ENCODE measurements at regions not wholly inside any gene's neighbourhood (a gene's known extent, or its start where the extent isn't known, plus 50 kb on each side); places are given as distances from the start of the nearest gene placed in this dataset.

GRCh38 chr18:77666613-77667012 lies 417.0 kb downstream of the GALR1 start:
- DNase-seq, result no peak

GRCh38 chr18:77668219-77668618 lies 418.6 kb downstream of the GALR1 start:
- DNase-seq, result no peak

- no peak for DNase-seq
Observed at GRCh38 chr18:77669331-77669730, 419.7 kb downstream of the GALR1 start.

- peak; percentile 1 for DNase-seq
Observed at GRCh38 chr18:77671456-77672167, 422.0 kb downstream of the GALR1 start.

- no peak for DNase-seq
Observed at GRCh38 chr18:77676910-77677309, 427.3 kb downstream of the GALR1 start.

GRCh38 chr18:77677536-77677935 lies 427.9 kb downstream of the GALR1 start:
- no peak for DNase-seq

- DNase-seq, result no peak
Observed at GRCh38 chr18:77679869-77680268, 430.2 kb downstream of the GALR1 start.

GRCh38 chr18:77700051-77700450 lies 450.4 kb downstream of the GALR1 start:
- no peak for DNase-seq

GRCh38 chr18:77701977-77702376 lies 452.3 kb downstream of the GALR1 start:
- DNase-seq, result no peak

GRCh38 chr18:77702686-77703085 lies 453.0 kb downstream of the GALR1 start:
- DNase-seq, result no peak

- no peak for DNase-seq
Observed at GRCh38 chr18:77705301-77705700, 455.7 kb downstream of the GALR1 start.

GRCh38 chr18:77708826-77709506 lies 459.3 kb downstream of the GALR1 start:
- no peak for DNase-seq

- no peak for DNase-seq
Observed at GRCh38 chr18:77711096-77711495, 461.4 kb downstream of the GALR1 start.

- DNase-seq, result no peak
Observed at GRCh38 chr18:77714716-77715115, 465.1 kb downstream of the GALR1 start.

- no peak for DNase-seq
Observed at GRCh38 chr18:77716282-77716681, 466.6 kb downstream of the GALR1 start.

GRCh38 chr18:77733292-77733903 lies 483.8 kb downstream of the GALR1 start:
- no peak for DNase-seq

- DNase-seq, result no peak
Observed at GRCh38 chr18:77736842-77737241, 487.2 kb downstream of the GALR1 start.

GRCh38 chr18:77737405-77737804 lies 487.8 kb downstream of the GALR1 start:
- no peak for DNase-seq

GRCh38 chr18:77749089-77749488 lies 499.4 kb downstream of the GALR1 start:
- peak; percentile 82 for DNase-seq

GRCh38 chr18:77750006-77750405 lies 500.4 kb downstream of the GALR1 start:
- peak; percentile 3 for DNase-seq

GRCh38 chr18:77754475-77755044 lies 504.9 kb downstream of the GALR1 start:
- no peak for DNase-seq

- no peak for DNase-seq
Observed at GRCh38 chr18:77755187-77755586, 505.5 kb downstream of the GALR1 start.

- no peak for DNase-seq
Observed at GRCh38 chr18:77761332-77761731, 511.7 kb downstream of the GALR1 start.

Data from skin of body (tissue), 1 donor.